IMR-90 (cell line): ENCODE measurements at regions not wholly inside any gene's neighbourhood (a gene's known extent, or its start where the extent isn't known, plus 50 kb on each side); places are given as distances from the start of the nearest gene placed in this dataset.

Source experiments
- ATAC-seq: fragments of 200-7000 bp; cut with Tn5 transposase; 2 replicates; pipeline ENCODE4 v1.9.1; 2020; ENCODE audit warnings: low read depth, mild to moderate bottlenecking, moderate library complexity
- BruUV-seq: library from RNA; stranded (reverse); fragments of 400-500 nt; replicated peaks from 2 replicates; lab custom pipeline; 2021; lab: Mats Ljungman, UMichigan
- CTCF ChIA-PET: fragments of 300-600 bp; formaldehyde crosslinking; extraction: SDS; loops from one replicate; lab custom pipeline; 2021; ENCODE audit warnings: antibody characterized with exemption; lab: Yijun Ruan, JAX
- POLR2A ChIA-PET: fragments of 300-600 bp; sonication (Branson Sonifier 250); formaldehyde crosslinking; loops from one replicate; lab custom pipeline; 2022; ENCODE audit warnings: antibody characterized with exemption; ENCODE audit not compliant: unreplicated experiment; lab: Charles Lee
- DNase-seq: peaks from one replicate; pipeline ENCODE4 v3.0.0; 2013
- H2AFZ ChIP-seq: replicated peaks from 2 replicates; pipeline ENCODE3; 2013; ENCODE audit warnings: low read length, mild to moderate bottlenecking; ENCODE audit not compliant: poor library complexity
- H2AK5ac ChIP-seq: 2 replicates; pipeline ENCODE4 v1.6.1; 2013; ENCODE audit warnings: low read depth, low read length, inconsistent platforms
- H2AK9ac ChIP-seq: replicated peaks from 2 replicates; pipeline ENCODE3; 2013; ENCODE audit warnings: mild to moderate bottlenecking, low read depth, low read length, moderate library complexity; ENCODE audit not compliant: poor library complexity
- H2BK120ac ChIP-seq: 2 replicates; pipeline ENCODE4 v1.6.1; 2013; ENCODE audit warnings: low read depth, low read length, inconsistent platforms
- H2BK15ac ChIP-seq: 3 replicates; pipeline ENCODE4 v1.6.1; 2013; ENCODE audit warnings: low read depth, low read length, inconsistent platforms
- H2BK20ac ChIP-seq: 2 replicates; pipeline ENCODE4 v1.6.1; 2013; ENCODE audit warnings: low read depth, mild to moderate bottlenecking, inconsistent platforms, low read length, moderate library complexity
- H2BK5ac ChIP-seq: 2 replicates; pipeline ENCODE4 v1.6.1; 2013; ENCODE audit warnings: mild to moderate bottlenecking, low read depth, low read length, inconsistent platforms; ENCODE audit not compliant: poor library complexity, severe bottlenecking
- H3K14ac ChIP-seq: replicated peaks from 2 replicates; pipeline ENCODE4 v1.6.1; 2013; ENCODE audit warnings: low read depth, low read length, inconsistent platforms
- H3K18ac ChIP-seq: 2 replicates; pipeline ENCODE4 v1.6.1; 2013; ENCODE audit warnings: low read depth, low read length, control low read depth
- H3K23ac ChIP-seq: 2 replicates; pipeline ENCODE4 v1.6.1; 2013; ENCODE audit warnings: low read depth, low read length, inconsistent platforms
- H3K27ac ChIP-seq: 2 replicates; pipeline ENCODE4 v1.5.1; 2013; ENCODE audit warnings: mild to moderate bottlenecking, control low read depth, low read length; ENCODE audit not compliant: insufficient read depth
- H3K27me3 ChIP-seq: 2 replicates; pipeline ENCODE4 v1.6.1; 2013; ENCODE audit warnings: low read length; ENCODE audit not compliant: control insufficient read depth, insufficient read depth
- H3K36me3 ChIP-seq: 2 replicates; pipeline ENCODE4 v1.6.1; 2013; ENCODE audit warnings: low read length, mixed read lengths; ENCODE audit not compliant: control insufficient read depth, insufficient read depth
- H3K4ac ChIP-seq: 2 replicates; pipeline ENCODE4 v1.6.1; 2013; ENCODE audit warnings: low read depth, low read length, inconsistent platforms
- H3K4me1 ChIP-seq: 2 replicates; pipeline ENCODE4 v1.6.1; 2013; ENCODE audit warnings: low read length, mixed read lengths; ENCODE audit not compliant: control insufficient read depth, insufficient read depth
- H3K4me2 ChIP-seq: 2 replicates; pipeline ENCODE4 v1.6.1; 2013; ENCODE audit warnings: low read depth, mild to moderate bottlenecking, control low read depth, low read length, moderate library complexity
- H3K4me3 ChIP-seq: 2 replicates; pipeline ENCODE4 v1.5.1; 2013; ENCODE audit warnings: low read depth, mild to moderate bottlenecking, control low read depth, low read length, moderate library complexity; ENCODE audit not compliant: insufficient read depth
- H3K56ac ChIP-seq: 2 replicates; pipeline ENCODE4 v1.6.1; 2013; ENCODE audit warnings: low read length, inconsistent platforms; ENCODE audit not compliant: insufficient read depth; ENCODE audit errors: extremely low read depth
- H3K79me1 ChIP-seq, 2 experiments: 2 replicates each; pipeline ENCODE4 v1.6.1; 2013; ENCODE audit warnings: low read length in 2 of 2, inconsistent platforms in 1 of 2, low read depth in 1 of 2
- H3K9ac ChIP-seq: 2 replicates; pipeline ENCODE4 v1.6.1; 2013; ENCODE audit warnings: low read depth, low read length, control low read depth
- H3K9me1 ChIP-seq: 2 replicates; pipeline ENCODE4 v1.6.1; 2013; ENCODE audit warnings: low read length, inconsistent platforms; ENCODE audit not compliant: insufficient read depth
- H3K9me3 ChIP-seq: 2 replicates; pipeline ENCODE4 v1.6.1; 2013; ENCODE audit warnings: low read length; ENCODE audit not compliant: control insufficient read depth, insufficient read depth
- H4K20me1 ChIP-seq: 2 replicates; pipeline ENCODE4 v1.6.1; 2013; ENCODE audit warnings: low read length, inconsistent platforms; ENCODE audit not compliant: insufficient read depth
- H4K5ac ChIP-seq: 2 replicates; pipeline ENCODE4 v1.6.1; 2013; ENCODE audit warnings: mild to moderate bottlenecking, low read depth, low read length, control low read depth
- H4K8ac ChIP-seq, 2 experiments: 2 replicates each; pipeline ENCODE4 v1.6.1; 2013; ENCODE audit warnings: low read depth in 2 of 2, low read length in 2 of 2, control low read depth in 1 of 2, inconsistent platforms in 1 of 2
- H4K91ac ChIP-seq: 2 replicates; pipeline ENCODE4 v1.6.1; 2013; ENCODE audit warnings: low read depth, low read length, inconsistent platforms; ENCODE audit not compliant: insufficient read depth
- BHLHE40 ChIP-seq: fragments of 150-350 bp; IDR thresholded peaks from 2 replicates; pipeline ENCODE4 v1.6.1; 2016; ENCODE audit warnings: mild to moderate bottlenecking, low read depth, low read length
- CHD1 ChIP-seq: IDR thresholded peaks from 2 replicates; pipeline ENCODE4 v1.6.1; 2012; ENCODE audit warnings: low read depth, low read length, improper control_type of control experiment
- FOS ChIP-seq: fragments of 150-350 bp; IDR thresholded peaks from 2 replicates; pipeline ENCODE4 v1.6.1; 2016; ENCODE audit warnings: low read depth, low read length
- MAFK ChIP-seq: IDR thresholded peaks from 2 replicates; pipeline ENCODE4 v1.6.1; 2012; ENCODE audit warnings: low read depth, low read length, improper control_type of control experiment
- MAZ ChIP-seq: IDR thresholded peaks from 2 replicates; pipeline ENCODE4 v1.6.1; 2012; ENCODE audit warnings: low read depth, mild to moderate bottlenecking, low read length, improper control_type of control experiment, moderate library complexity, borderline replicate concordance
- MXI1 ChIP-seq: IDR thresholded peaks from 2 replicates; pipeline ENCODE4 v1.6.1; 2012; ENCODE audit warnings: low read depth, mild to moderate bottlenecking, low read length, moderate library complexity, borderline replicate concordance
- NFE2L2 ChIP-seq: fragments of 150-350 bp; IDR thresholded peaks from 2 replicates; pipeline ENCODE4 v1.6.1; 2016; ENCODE audit warnings: low read depth, mild to moderate bottlenecking, low read length
- POLR2A ChIP-seq: IDR thresholded peaks from 2 replicates; pipeline ENCODE4 v1.6.1; 2012; ENCODE audit warnings: mild to moderate bottlenecking, low read depth, low read length
- RAD21 ChIP-seq: IDR thresholded peaks from 2 replicates; pipeline ENCODE4 v1.6.1; 2012; ENCODE audit warnings: low read length, improper control_type of control experiment
- RFX5 ChIP-seq: IDR thresholded peaks from 2 replicates; pipeline ENCODE4 v1.8.0; 2012; ENCODE audit warnings: low read depth, mild to moderate bottlenecking, low read length, moderate library complexity
- SMC3 ChIP-seq: fragments of 150-350 bp; IDR thresholded peaks from 2 replicates; pipeline ENCODE4 v1.6.1; 2016; ENCODE audit warnings: low read depth, mild to moderate bottlenecking, antibody characterized with exemption, low read length, moderate library complexity
- USF2 ChIP-seq: fragments of 150-350 bp; IDR thresholded peaks from 2 replicates; pipeline ENCODE4 v1.6.1; 2017; ENCODE audit warnings: mild to moderate bottlenecking, antibody characterized with exemption, low read length, low read depth
- WGBS, 2 experiments: methylation state at CpG; one replicate each; pipeline versions ENCODE4 v1.1.5 to v1.1.7; 2013; ENCODE audit warnings: missing lambda C conversion rate in 2 of 2; ENCODE audit not compliant: insufficient read length in 1 of 2; ENCODE audit errors: extremely low coverage in 2 of 2; 5-methylcytosine and 5-hydroxymethylcytosine counted together
- dilution Hi-C: fragments of 300-500 bp; cut with HindIII; formaldehyde crosslinking; loops from one replicate; pipeline ENCODE4 v1.14.3; 2018; ENCODE audit warnings: low sequenced_read_pairs; ENCODE audit not compliant: unreplicated experiment
- in situ Hi-C: fragments of 300-500 bp; cut with MboI; formaldehyde crosslinking; loops from 3 replicates; pipeline ENCODE4 v1.14.3; 2019; ENCODE audit warnings: low sequenced_read_pairs, inconsistent platforms, mixed read lengths
- intact Hi-C: fragments of 100-400 bp; cut with micrococcal nuclease; formaldehyde crosslinking; loops from 2 replicates; pipeline ENCODE4 v1.10.0; 2022
- TF ChIP-seq, protein P1 (sequence below): fragments of 150-350 bp; IDR thresholded peaks from 2 replicates; pipeline ENCODE4 v1.6.1; 2016; ENCODE audit warnings: low read depth, mild to moderate bottlenecking, low read length, moderate library complexity, borderline replicate concordance
- TF ChIP-seq, protein P2 (sequence below): conservative IDR thresholded peaks from 2 replicates; pipeline ENCODE4 v1.5.1; 2012; ENCODE audit warnings: mild to moderate bottlenecking, low read depth, low read length, improper control_type of control experiment

GRCh38 chr6:49202924-49203536 is 260.0 kb downstream of the MMUT start:
- no peak overlapping the region for H3K18ac ChIP-seq
- H3K9me1 ChIP-seq: no peaks in the 10 kb centered on the region
- H2BK120ac ChIP-seq: no peak overlapping the region
- H2BK20ac ChIP-seq: no peak overlapping the region
- in situ Hi-C loops: no loop called here
- H2AK9ac ChIP-seq: no peak overlapping the region
- no peak overlapping the region for H4K8ac ChIP-seq
- no peaks in the 10 kb centered on the region for H3K36me3 ChIP-seq
- H3K56ac ChIP-seq: no peak overlapping the region
- no peaks in the 10 kb centered on the region for H3K79me1 ChIP-seq
- H3K4me1 ChIP-seq: no peaks in the 10 kb centered on the region
- no peak overlapping the region for H3K4me3 ChIP-seq
- no peak overlapping the region for H4K91ac ChIP-seq
- ChIA-PET POLR2A (no interaction called here), CTCF (interaction anchor here (0.6 to 0.9 kb wide), 3 partner anchors 20 to 1410 kb away, joined by 3 to 4 read pairs (median 3); no protein-coding TSS in a partner anchor)
- no TSS peak for BruUV-seq
- no peak overlapping the region for H3K4me2 ChIP-seq
- H4K20me1 ChIP-seq: no peaks in the 10 kb centered on the region
- no peak overlapping the region for H3K9ac ChIP-seq
- no peak overlapping the region for H2AK5ac ChIP-seq
- no peak overlapping the region for H2AFZ ChIP-seq
- ATAC-seq: no peak
- H2BK15ac ChIP-seq: no peak overlapping the region
- intact Hi-C loops: no loop called here
- dilution Hi-C loops: no loop called here
- no peaks in the 10 kb centered on the region for H3K27me3 ChIP-seq
- TF ChIP-seq FOS (no peak), CHD1 (no peak), BHLHE40 (no peak), RFX5 (no peak), NFE2L2 (no peak), USF2 (no peak), POLR2A (no peak), MXI1 (no peak), SMC3 (no peak), MAZ (no peak), RAD21 (no peak), MAFK (no peak)
- TF ChIP-seq, protein P1, sequence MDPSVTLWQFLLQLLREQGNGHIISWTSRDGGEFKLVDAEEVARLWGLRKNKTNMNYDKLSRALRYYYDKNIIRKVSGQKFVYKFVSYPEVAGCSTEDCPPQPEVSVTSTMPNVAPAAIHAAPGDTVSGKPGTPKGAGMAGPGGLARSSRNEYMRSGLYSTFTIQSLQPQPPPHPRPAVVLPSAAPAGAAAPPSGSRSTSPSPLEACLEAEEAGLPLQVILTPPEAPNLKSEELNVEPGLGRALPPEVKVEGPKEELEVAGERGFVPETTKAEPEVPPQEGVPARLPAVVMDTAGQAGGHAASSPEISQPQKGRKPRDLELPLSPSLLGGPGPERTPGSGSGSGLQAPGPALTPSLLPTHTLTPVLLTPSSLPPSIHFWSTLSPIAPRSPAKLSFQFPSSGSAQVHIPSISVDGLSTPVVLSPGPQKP: no peak
- TF ChIP-seq, protein P2, sequence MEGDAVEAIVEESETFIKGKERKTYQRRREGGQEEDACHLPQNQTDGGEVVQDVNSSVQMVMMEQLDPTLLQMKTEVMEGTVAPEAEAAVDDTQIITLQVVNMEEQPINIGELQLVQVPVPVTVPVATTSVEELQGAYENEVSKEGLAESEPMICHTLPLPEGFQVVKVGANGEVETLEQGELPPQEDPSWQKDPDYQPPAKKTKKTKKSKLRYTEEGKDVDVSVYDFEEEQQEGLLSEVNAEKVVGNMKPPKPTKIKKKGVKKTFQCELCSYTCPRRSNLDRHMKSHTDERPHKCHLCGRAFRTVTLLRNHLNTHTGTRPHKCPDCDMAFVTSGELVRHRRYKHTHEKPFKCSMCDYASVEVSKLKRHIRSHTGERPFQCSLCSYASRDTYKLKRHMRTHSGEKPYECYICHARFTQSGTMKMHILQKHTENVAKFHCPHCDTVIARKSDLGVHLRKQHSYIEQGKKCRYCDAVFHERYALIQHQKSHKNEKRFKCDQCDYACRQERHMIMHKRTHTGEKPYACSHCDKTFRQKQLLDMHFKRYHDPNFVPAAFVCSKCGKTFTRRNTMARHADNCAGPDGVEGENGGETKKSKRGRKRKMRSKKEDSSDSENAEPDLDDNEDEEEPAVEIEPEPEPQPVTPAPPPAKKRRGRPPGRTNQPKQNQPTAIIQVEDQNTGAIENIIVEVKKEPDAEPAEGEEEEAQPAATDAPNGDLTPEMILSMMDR: no peak
- H3K27ac ChIP-seq: no peak overlapping the region
- H3K23ac ChIP-seq: no peak overlapping the region
- H3K14ac ChIP-seq: no peak overlapping the region
- no peak overlapping the region for H2BK5ac ChIP-seq
- no peak overlapping the region for H4K5ac ChIP-seq
- WGBS, 2 experiments: 9% methylated on average over 1 of the region's 3 CpGs; no CpG with 5 or more reads in 1 of the 2 experiments
- H3K9me3 ChIP-seq: no peaks in the 10 kb centered on the region
- H3K4ac ChIP-seq: no peak overlapping the region
- no peak for DNase-seq
